GM12878 (cell line): ENCODE measurements at regions not wholly inside any gene's neighbourhood (a gene's known extent, or its start where the extent isn't known, plus 50 kb on each side); places are given as distances from the start of the nearest gene placed in this dataset.

ENCODE experiments used
- ATAC-seq: fragments of 200-7000 bp; cut with Tn5 transposase; 3 replicates; pipeline ENCODE4 v1.9.1; 2020; ENCODE audit warnings: mild to moderate bottlenecking, moderate library complexity
- BruUV-seq: library from RNA; stranded (reverse); fragments of 400-500 nt; replicated peaks from 2 replicates; lab custom pipeline; 2021; lab: Mats Ljungman, UMichigan
- CTCF ChIA-PET: fragments of 300-600 bp; sonication (Branson Sonifier 250); formaldehyde crosslinking; extraction: SDS; loops from one replicate; lab custom pipeline; 2021; ENCODE audit warnings: inconsistent platforms; lab: Yijun Ruan, JAX
- POLR2A ChIA-PET: fragments of 350-600 bp; formaldehyde crosslinking; extraction: SDS; loops from one replicate; lab custom pipeline; 2021; ENCODE audit warnings: inconsistent platforms; lab: Charles Lee
- RAD21 ChIA-PET: fragments of 300-600 bp; sonication (Branson Sonifier 250); formaldehyde crosslinking; loops from one replicate; lab custom pipeline; 2023; ENCODE audit warnings: antibody characterized with exemption; ENCODE audit not compliant: unreplicated experiment; lab: Charles Lee
- SMC1A ChIA-PET: fragments of 300-600 bp; sonication (Branson Sonifier 250); formaldehyde crosslinking; loops from one replicate; lab custom pipeline; 2023; ENCODE audit not compliant: unreplicated experiment, uncharacterized antibody; lab: Charles Lee
- DNase-seq: peaks from one replicate; pipeline ENCODE4 v3.0.0-alpha.2; 2011; ENCODE audit warnings: low read depth, low spot score
- FAIRE-seq: peaks from 3 replicates; lab custom pipeline; 2011; peaks lifted over from hg19 to GRCh38; lab: Jason Lieb, UNC
- H2AFZ ChIP-seq: 2 replicates; pipeline ENCODE4 v1.6.0; 2011; ENCODE audit warnings: low read depth, low read length, control low read depth; ENCODE audit not compliant: control insufficient read depth
- H3K27ac ChIP-seq: 2 replicates; pipeline ENCODE4 v1.5.1; 2011; ENCODE audit warnings: control low read depth; ENCODE audit not compliant: control insufficient read depth, insufficient read depth
- H3K27me3 ChIP-seq, 2 experiments: replicated peaks in 1 of 2; 2 replicates each; pipeline versions ENCODE4 v1.6.0 to v1.6.1; 2011; ENCODE audit warnings: low read length in 1 of 2; ENCODE audit not compliant: control insufficient read depth in 2 of 2, insufficient read depth in 2 of 2
- H3K36me3 ChIP-seq, 2 experiments: 2 replicates each; pipeline ENCODE4 v1.5.1; 2011; ENCODE audit warnings: low read length in 1 of 2; ENCODE audit not compliant: control insufficient read depth in 2 of 2, insufficient read depth in 2 of 2
- H3K4me1 ChIP-seq: 2 replicates; pipeline ENCODE4 v1.6.1; 2011; ENCODE audit warnings: mild to moderate bottlenecking, low read length, moderate library complexity, mixed read lengths; ENCODE audit not compliant: control insufficient read depth, insufficient read depth
- H3K4me2 ChIP-seq: 2 replicates; pipeline ENCODE4 v1.6.0; 2011; ENCODE audit warnings: control low read depth; ENCODE audit not compliant: control insufficient read depth, insufficient read depth
- H3K4me3 ChIP-seq: fragments of 200-600 bp; sonication (generic); 2 replicates; pipeline ENCODE4 v1.5.1; 2016
- H3K79me2 ChIP-seq: 2 replicates; pipeline ENCODE4 v1.6.0; 2011; ENCODE audit warnings: low read length; ENCODE audit not compliant: control insufficient read depth, insufficient read depth
- H3K9ac ChIP-seq: 2 replicates; pipeline ENCODE4 v1.8.0; 2011; ENCODE audit warnings: low read length, control low read depth, mixed read lengths; ENCODE audit not compliant: control insufficient read depth, insufficient read depth
- H3K9me3 ChIP-seq: replicated peaks from 3 replicates; pipeline ENCODE4 v1.5.1; 2011; ENCODE audit warnings: mild to moderate bottlenecking, low read length; ENCODE audit not compliant: control insufficient read depth, insufficient read depth
- H4K20me1 ChIP-seq: 2 replicates; pipeline ENCODE4 v1.6.0; 2011; ENCODE audit not compliant: control insufficient read depth, insufficient read depth
- CBFB ChIP-seq: IDR thresholded peaks from 2 replicates; pipeline ENCODE4 v1.6.1; 2016; ENCODE audit warnings: antibody characterized with exemption, low read depth
- CHD1 ChIP-seq: IDR thresholded peaks from 2 replicates; pipeline ENCODE4 v1.6.1; 2012; ENCODE audit warnings: low read depth, low read length, improper control_type of control experiment
- CREM ChIP-seq: IDR thresholded peaks from 2 replicates; pipeline ENCODE4 v1.6.1; 2014; ENCODE audit warnings: antibody characterized with exemption, low read depth
- ELK1 ChIP-seq: IDR thresholded peaks from 2 replicates; pipeline ENCODE4 v1.6.1; 2012; ENCODE audit warnings: low read depth, low read length, improper control_type of control experiment
- NFYA ChIP-seq: IDR thresholded peaks from 2 replicates; pipeline ENCODE4 v1.6.1; 2011; ENCODE audit warnings: low read depth, mild to moderate bottlenecking, low read length, improper control_type of control experiment, borderline replicate concordance
- NRF1 ChIP-seq: conservative IDR thresholded peaks from 2 replicates; pipeline ENCODE4 v1.6.1; 2011; ENCODE audit warnings: mild to moderate bottlenecking, low read depth, low read length, improper control_type of control experiment
- RBBP5 ChIP-seq: fragments of 200-600 bp; sonication (generic); conservative IDR thresholded peaks from 2 replicates; pipeline ENCODE4 v1.6.1; 2016
- SREBF1 ChIP-seq: IDR thresholded peaks from 2 replicates; pipeline ENCODE4 v1.6.1; 2012; ENCODE audit warnings: mild to moderate bottlenecking, low read length
- USF2 ChIP-seq: IDR thresholded peaks from 2 replicates; pipeline ENCODE4 v1.6.1; 2011; ENCODE audit warnings: low read depth, low read length, improper control_type of control experiment, borderline replicate concordance
- YBX1 ChIP-seq: fragments of 450-650 bp; IDR thresholded peaks from 2 replicates; pipeline ENCODE4 v1.6.1; 2016; ENCODE audit warnings: antibody characterized with exemption
- ZZZ3 ChIP-seq: IDR thresholded peaks from 2 replicates; pipeline ENCODE4 v1.6.1; 2011; ENCODE audit warnings: low read depth; ENCODE audit not compliant: control insufficient read depth, insufficient read length
- WGBS: methylation state at CpG from one replicate; pipeline ENCODE4 v1.1.6; 2016; ENCODE audit warnings: low lambda C conversion rate; ENCODE audit not compliant: insufficient replicate concordance, insufficient coverage; ENCODE audit errors: missing lambda C conversion rate; 5-methylcytosine and 5-hydroxymethylcytosine counted together
- in situ Hi-C: fragments of 300-500 bp; cut with MboI; formaldehyde crosslinking; loops from 9 replicates; pipeline ENCODE4 v1.14.3; 2018; ENCODE audit warnings: mixed read lengths
- intact Hi-C: fragments of 100-400 bp; cut with micrococcal nuclease; formaldehyde crosslinking; loops from one replicate; pipeline ENCODE4 v1.14.2; 2022; ENCODE audit not compliant: unreplicated experiment

DNA sequence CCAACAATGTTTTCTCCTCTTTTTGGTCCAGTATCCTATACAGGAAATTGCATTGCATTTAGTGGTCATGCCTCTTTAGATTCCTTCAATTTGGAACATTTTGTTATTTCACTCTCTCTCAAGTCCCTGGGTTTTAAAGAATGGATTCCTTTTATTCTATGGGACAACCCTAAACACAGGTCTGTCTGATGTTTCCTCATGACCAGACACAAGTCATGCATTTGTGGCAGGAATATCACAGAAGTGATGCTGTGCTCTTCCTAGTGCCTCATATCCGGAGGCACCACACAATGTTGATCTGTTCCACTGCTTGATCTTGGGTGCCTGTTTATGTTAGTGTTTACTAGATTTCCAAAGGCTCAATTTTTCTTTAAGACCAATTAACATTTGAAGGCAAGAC lies 69.7 kb upstream of the H2AZ1 start:
- ATAC-seq = no peak
- Histone ChIP-seq H3K4me2 (no peak overlapping the region), H3K27me3 (no peaks in the 10 kb centered on the region), H4K20me1 (no peaks in the 10 kb centered on the region), H3K4me3 (no peak overlapping the region), H3K79me2 (no peaks in the 10 kb centered on the region), H2AFZ (no peak overlapping the region), H3K4me1 (no peaks in the 10 kb centered on the region), H3K9ac (no peak overlapping the region), H3K9me3 (no peaks in the 10 kb centered on the region), H3K27ac (no peak overlapping the region), H3K36me3 (no peaks in the 10 kb centered on the region)
- WGBS = 53% methylated on average over 1 of the region's 1 CpG
- DNase-seq = no peak
- SMC1A ChIA-PET = interaction anchor here (0.6 kb wide), 1 partner anchor 74 kb away, joined by 3 read pairs; no protein-coding TSS in a partner anchor
- POLR2A ChIA-PET = no interaction called here
- RAD21 ChIA-PET = no interaction called here
- CTCF ChIA-PET = no interaction called here
- no TSS peak for BruUV-seq
- in situ Hi-C loops (no loop called here), intact Hi-C loops (loop anchor here (10.0 kb wide), 1 partner anchor 375 kb away; no protein-coding TSS in a partner anchor)
- no peak for FAIRE-seq
- no peak for TF ChIP-seq CHD1
- no peak for TF ChIP-seq CBFB
- no peak for TF ChIP-seq RBBP5
- no peak for TF ChIP-seq NFYA
- no peak for TF ChIP-seq USF2
- no peak for TF ChIP-seq ELK1
- no peak for TF ChIP-seq CREM
- no peak for TF ChIP-seq SREBF1
- TF ChIP-seq ZZZ3 = no peak
- no peak for TF ChIP-seq NRF1
- no peak for TF ChIP-seq YBX1
- TF ChIP-seq, all 136 proteins: peak for 0
